Natural killer cell (primary cell): ENCODE measurements at regions not wholly inside any gene's neighbourhood (a gene's known extent, or its start where the extent isn't known, plus 50 kb on each side); places are given as distances from the start of the nearest gene placed in this dataset.

ENCODE experiments used
- ATAC-seq, 3 donors: fragments of 150-1000 bp in 2 of 3; fragments of 200-7000 bp in 1 of 3; cut with Tn5 transposase; 1 replicate in 1 of 3; 2 replicates in 2 of 3; pipeline ENCODE4 v1.10.0; 2021; ENCODE audit warnings: mild to moderate bottlenecking in 2 of 3, moderate library complexity in 2 of 3
- DNase-seq, 2 donors: peaks; one replicate each; pipeline versions ENCODE4 v3.0.0 to v3.0.0-alpha.2; 2013 to 2021; ENCODE audit warnings: mixed read lengths in 1 of 2
- H3K27ac ChIP-seq: one replicate; pipeline ENCODE4 v1.5.1; 2013; ENCODE audit warnings: mild to moderate bottlenecking, low read length
- H3K27me3 ChIP-seq: one replicate; pipeline ENCODE4 v1.6.1; 2013; ENCODE audit warnings: low read length; ENCODE audit not compliant: control insufficient read depth, insufficient read depth
- H3K36me3 ChIP-seq: one replicate; pipeline ENCODE4 v1.6.1; 2013; ENCODE audit warnings: low read length; ENCODE audit not compliant: control insufficient read depth, insufficient read depth
- H3K4me1 ChIP-seq: one replicate; pipeline ENCODE4 v1.6.1; 2013; ENCODE audit warnings: low read length; ENCODE audit not compliant: control insufficient read depth, insufficient read depth
- H3K4me3 ChIP-seq: one replicate; pipeline ENCODE4 v1.5.1; 2013; ENCODE audit warnings: low read length
- H3K9me3 ChIP-seq: one replicate; pipeline ENCODE4 v1.6.1; 2013; ENCODE audit warnings: low read length; ENCODE audit not compliant: control insufficient read depth, insufficient read depth
- H3K27ac Mint-ChIP-seq, 2 donors: one replicate each; pipeline ENCODE4 v1.8.0; 2022; ENCODE audit warnings: mild to moderate bottlenecking in 2 of 2, mixed read lengths in 2 of 2, moderate library complexity in 1 of 2
- H3K27me3 Mint-ChIP-seq, 2 donors: one replicate each; pipeline ENCODE4 v1.8.0; 2022; ENCODE audit warnings: low read depth in 2 of 2, mixed read lengths in 2 of 2
- H3K36me3 Mint-ChIP-seq: one replicate; pipeline ENCODE4 v1.8.0; 2022; ENCODE audit warnings: mixed read lengths
- H3K4me1 Mint-ChIP-seq, 2 donors: one replicate each; pipeline ENCODE4 v1.8.0; 2022; ENCODE audit warnings: mixed read lengths in 2 of 2
- H3K4me3 Mint-ChIP-seq: one replicate; pipeline ENCODE4 v1.8.0; 2022; ENCODE audit warnings: mild to moderate bottlenecking, moderate library complexity, mixed read lengths
- H3K9me3 Mint-ChIP-seq, 2 donors: one replicate each; pipeline ENCODE4 v1.8.0; 2022; ENCODE audit warnings: mixed read lengths in 2 of 2
- CTCF ChIP-seq: fragments of 200-600 bp; IDR thresholded peaks from one replicate; pipeline ENCODE4 v1.8.0; 2022; ENCODE audit warnings: antibody characterized with exemption
- WGBS: methylation state at CpG from one replicate; pipeline ENCODE4 v1.1.7; 2013; ENCODE audit warnings: missing lambda C conversion rate; ENCODE audit not compliant: insufficient coverage; 5-methylcytosine and 5-hydroxymethylcytosine counted together
- intact Hi-C: fragments of 100-400 bp; cut with micrococcal nuclease; formaldehyde crosslinking; loops from one replicate; pipeline ENCODE4 v1.14.2; 2022

GRCh38 chr2:173419506-173419905 is 64.8 kb downstream of the CDCA7 start:
- H3K27me3 Mint-ChIP-seq: peaks cover 24 to 47% of the 10 kb centered on the region in 2 donors
- no peaks in the 10 kb centered on the region for H3K9me3 ChIP-seq
- H3K4me1 Mint-ChIP-seq: no peaks in the 10 kb centered on the region
- WGBS: 79% methylated on average over 1 of the region's 4 CpGs
- H3K4me1 ChIP-seq: no peaks in the 10 kb centered on the region
- no peaks in the 10 kb centered on the region for H3K36me3 ChIP-seq
- ATAC-seq (no peak), DNase-seq (no peak)
- no peaks in the 10 kb centered on the region for H3K36me3 Mint-ChIP-seq
- no peaks in the 10 kb centered on the region for H3K9me3 Mint-ChIP-seq
- H3K4me3 ChIP-seq: no peak overlapping the region
- H3K4me3 Mint-ChIP-seq: no peak overlapping the region
- TF ChIP-seq CTCF: no peak
- H3K27me3 ChIP-seq: no peaks in the 10 kb centered on the region
- intact Hi-C loops: no loop called here
- H3K27ac Mint-ChIP-seq: no peak overlapping the region
- no peak overlapping the region for H3K27ac ChIP-seq

GRCh38 chr2:173424886-173425285 is 70.2 kb downstream of the CDCA7 start:
- no peaks in the 10 kb centered on the region for H3K36me3 ChIP-seq
- intact Hi-C loops: no loop called here
- no peaks in the 10 kb centered on the region for H3K9me3 ChIP-seq
- no peak overlapping the region for H3K4me3 Mint-ChIP-seq
- DNase-seq (no peak), ATAC-seq (no peak)
- H3K4me1 Mint-ChIP-seq: no peaks in the 10 kb centered on the region
- H3K4me1 ChIP-seq: no peaks in the 10 kb centered on the region
- no peaks in the 10 kb centered on the region for H3K27me3 ChIP-seq
- H3K9me3 Mint-ChIP-seq: no peaks in the 10 kb centered on the region
- peaks cover 17 to 31% of the 10 kb centered on the region in 2 donors for H3K27me3 Mint-ChIP-seq
- no peaks in the 10 kb centered on the region for H3K36me3 Mint-ChIP-seq
- TF ChIP-seq CTCF: no peak
- WGBS: 79% methylated on average over 2 of the region's 2 CpGs
- H3K4me3 ChIP-seq: no peak overlapping the region
- no peak overlapping the region for H3K27ac ChIP-seq
- no peak overlapping the region for H3K27ac Mint-ChIP-seq

GRCh38 chr2:173427887-173428668 is 73.4 kb downstream of the CDCA7 start:
- Histone ChIP-seq H3K36me3 (no peaks in the 10 kb centered on the region), H3K4me3 (no peak overlapping the region), H3K27me3 (no peaks in the 10 kb centered on the region), H3K9me3 (no peaks in the 10 kb centered on the region), H3K27ac (no peak overlapping the region), H3K4me1 (no peaks in the 10 kb centered on the region)
- ATAC-seq: no peak
- intact Hi-C loops: no loop called here
- Mint-ChIP-seq H3K4me1 (no peaks in the 10 kb centered on the region), H3K27me3 (peaks cover 7 to 17% of the 10 kb centered on the region in 2 donors), H3K27ac (no peak overlapping the region), H3K4me3 (no peak overlapping the region), H3K9me3 (no peaks in the 10 kb centered on the region), H3K36me3 (no peaks in the 10 kb centered on the region)
- no peak for TF ChIP-seq CTCF
- DNase-seq: no peak
- 81% methylated on average over 5 of the region's 6 CpGs for WGBS

GRCh38 chr2:173431191-173431590 is 76.5 kb downstream of the CDCA7 start:
- no peak overlapping the region for H3K4me3 ChIP-seq
- 85% methylated on average over 5 of the region's 5 CpGs for WGBS
- Mint-ChIP-seq H3K9me3 (no peaks in the 10 kb centered on the region), H3K36me3 (no peaks in the 10 kb centered on the region), H3K4me3 (no peak overlapping the region), H3K27me3 (peaks cover 17 to 18% of the 10 kb centered on the region in 2 donors), H3K27ac (no peak overlapping the region), H3K4me1 (no peaks in the 10 kb centered on the region)
- H3K27ac ChIP-seq: no peak overlapping the region
- H3K9me3 ChIP-seq: no peaks in the 10 kb centered on the region
- no peaks in the 10 kb centered on the region for H3K27me3 ChIP-seq
- H3K4me1 ChIP-seq: no peaks in the 10 kb centered on the region
- DNase-seq (no peak), ATAC-seq (no peak)
- intact Hi-C loops: no loop called here
- TF ChIP-seq CTCF: no peak
- no peaks in the 10 kb centered on the region for H3K36me3 ChIP-seq
